GM18511 (cell line): ENCODE measurements at regions not wholly inside any gene's neighbourhood (a gene's known extent, or its start where the extent isn't known, plus 50 kb on each side); places are given as distances from the start of the nearest gene placed in this dataset.
"Not testable (repeated sequence)": the region's sequence is repeated elsewhere in the genome, so short reads cannot be mapped to it uniquely, and the experiment has no call there.

ENCODE experiments used
- ATAC-seq: cut with Tn5 transposase; IDR thresholded peaks from one replicate; pipeline ENCODE4 v1.9.1; 2021; ENCODE audit warnings: mild to moderate bottlenecking, moderate library complexity; ENCODE audit not compliant: unreplicated experiment

- no peak for ATAC-seq
These were observed 400.5 kb upstream of the TCF4 start for GRCh38 chr18:55988537-55988936.

GRCh38 chr18:55983433-55983832 lies 395.4 kb upstream of the TCF4 start:
- ATAC-seq, result no peak

- no peak for ATAC-seq
These were observed 395.0 kb upstream of the TCF4 start for GRCh38 chr18:55982992-55983391.

- ATAC-seq, result no peak
These were observed 393.9 kb upstream of the TCF4 start for GRCh38 chr18:55981712-55982475.

- ATAC-seq, result no peak
These were observed 386.5 kb upstream of the TCF4 start for GRCh38 chr18:55974521-55974920.

GRCh38 chr18:55968550-55968949 lies 380.6 kb upstream of the TCF4 start:
- ATAC-seq, result no peak

- no peak for ATAC-seq
These were observed 379.0 kb upstream of the TCF4 start for GRCh38 chr18:55967019-55967418.

GRCh38 chr18:55964171-55964570 lies 376.2 kb upstream of the TCF4 start:
- ATAC-seq, result no peak

GRCh38 chr18:55953326-55953725 lies 365.3 kb upstream of the TCF4 start:
- no peak for ATAC-seq

GRCh38 chr18:55951738-55952137 lies 363.7 kb upstream of the TCF4 start:
- not testable (repeated sequence) for ATAC-seq

GRCh38 chr18:55950379-55951166 lies 362.6 kb upstream of the TCF4 start:
- ATAC-seq, result no peak

- ATAC-seq, result no peak
These were observed 346.8 kb upstream of the TCF4 start for GRCh38 chr18:55934821-55935220.

- no peak for ATAC-seq
These were observed 344.7 kb upstream of the TCF4 start for GRCh38 chr18:55932675-55933074.

- ATAC-seq, result no peak
These were observed 339.8 kb upstream of the TCF4 start for GRCh38 chr18:55927831-55928230.

GRCh38 chr18:55925772-55926171 lies 337.8 kb upstream of the TCF4 start:
- no peak for ATAC-seq

GRCh38 chr18:55920063-55920462 lies 332.1 kb upstream of the TCF4 start:
- ATAC-seq, result no peak

- ATAC-seq, result no peak
These were observed 330.5 kb upstream of the TCF4 start for GRCh38 chr18:55918444-55918843.

GRCh38 chr18:55912919-55913318 lies 324.9 kb upstream of the TCF4 start:
- ATAC-seq, result no peak

GRCh38 chr18:55912071-55912470 lies 324.1 kb upstream of the TCF4 start:
- ATAC-seq, result no peak

- ATAC-seq, result no peak
These were observed 322.3 kb upstream of the TCF4 start for GRCh38 chr18:55910296-55910695.

GRCh38 chr18:55908901-55909366 lies 320.9 kb upstream of the TCF4 start:
- no peak for ATAC-seq
